Forelimb muscle (tissue), 1 donor: ENCODE measurements at regions not wholly inside any gene's neighbourhood (a gene's known extent, or its start where the extent isn't known, plus 50 kb on each side); places are given as distances from the start of the nearest gene placed in this dataset.

ENCODE experiments used
- DNase-seq: peaks from one replicate; pipeline ENCODE4 v3.0.0-alpha.2; 2013; ENCODE audit warnings: low read depth

GRCh38 chr3:94990952-94991705 lies 928.3 kb downstream of the NSUN3 start:
- DNase-seq: no peak

GRCh38 chr3:94996743-94997142 lies 933.9 kb downstream of the NSUN3 start:
- no peak for DNase-seq

- DNase-seq: no peak
These were observed 939.7 kb downstream of the NSUN3 start for GRCh38 chr3:95002438-95003046.

- no peak for DNase-seq
These were observed 965.8 kb downstream of the NSUN3 start for GRCh38 chr3:95028688-95029087.

- no peak for DNase-seq
These were observed 966.8 kb downstream of the NSUN3 start for GRCh38 chr3:95029644-95030043.

- no peak for DNase-seq
These were observed 973.7 kb downstream of the NSUN3 start for GRCh38 chr3:95036526-95037021.

DNA sequence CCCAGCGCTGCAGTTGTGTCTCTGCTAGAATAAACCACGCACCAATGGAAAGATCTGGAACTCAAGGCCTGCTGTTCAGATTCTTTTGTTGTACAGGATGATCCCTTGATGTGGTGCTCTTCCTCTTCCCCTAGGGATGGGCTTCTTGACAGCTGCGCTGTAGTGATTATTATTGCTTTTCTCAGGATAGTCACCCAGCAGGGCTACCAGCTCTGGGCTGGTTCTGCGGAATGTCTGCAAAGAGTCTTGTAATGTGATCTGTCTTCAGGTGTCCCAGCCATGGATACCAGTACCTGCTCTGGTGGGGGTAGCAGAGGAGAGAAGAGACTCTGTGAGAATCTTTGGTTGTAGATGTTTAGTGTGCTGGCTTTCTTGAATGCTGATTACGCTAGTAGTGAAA lies 974.2 kb downstream of the NSUN3 start:
- no peak for DNase-seq

- no peak for DNase-seq
These were observed 975.1 kb downstream of the NSUN3 start for GRCh38 chr3:95037927-95038326.

- no peak for DNase-seq
These were observed 981.2 kb downstream of the NSUN3 start for GRCh38 chr3:95044101-95044500.

GRCh38 chr3:95048564-95048963 lies 985.7 kb downstream of the NSUN3 start:
- DNase-seq: no peak

- no peak for DNase-seq
These were observed 987.0 kb downstream of the NSUN3 start for GRCh38 chr3:95049841-95050240.

- no peak for DNase-seq
These were observed 992.4 kb downstream of the NSUN3 start for GRCh38 chr3:95055288-95055687.

GRCh38 chr3:95082191-95082590 lies 1019.3 kb downstream of the NSUN3 start:
- DNase-seq: no peak

DNA sequence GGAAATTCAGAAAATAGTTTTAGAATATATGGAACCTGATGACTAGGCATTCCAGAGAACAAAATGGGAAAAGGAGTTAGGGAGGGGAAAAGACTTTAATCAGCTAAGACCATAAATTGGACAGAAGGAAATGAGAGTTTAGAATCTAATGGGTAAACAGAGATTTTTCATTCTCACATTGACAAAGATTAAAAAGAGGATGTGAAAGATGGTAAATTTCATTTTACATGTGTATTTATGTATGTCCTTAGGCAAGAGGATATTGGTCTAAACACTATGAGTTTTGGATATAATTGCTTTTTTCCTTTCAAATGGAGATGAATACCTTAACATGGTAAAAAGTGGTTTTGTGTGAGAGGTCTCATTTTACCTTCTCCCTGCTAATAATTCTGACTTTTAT lies 1021.9 kb downstream of the NSUN3 start:
- no peak for DNase-seq

GRCh38 chr3:95088464-95088863 lies 1025.6 kb downstream of the NSUN3 start:
- no peak for DNase-seq

DNA sequence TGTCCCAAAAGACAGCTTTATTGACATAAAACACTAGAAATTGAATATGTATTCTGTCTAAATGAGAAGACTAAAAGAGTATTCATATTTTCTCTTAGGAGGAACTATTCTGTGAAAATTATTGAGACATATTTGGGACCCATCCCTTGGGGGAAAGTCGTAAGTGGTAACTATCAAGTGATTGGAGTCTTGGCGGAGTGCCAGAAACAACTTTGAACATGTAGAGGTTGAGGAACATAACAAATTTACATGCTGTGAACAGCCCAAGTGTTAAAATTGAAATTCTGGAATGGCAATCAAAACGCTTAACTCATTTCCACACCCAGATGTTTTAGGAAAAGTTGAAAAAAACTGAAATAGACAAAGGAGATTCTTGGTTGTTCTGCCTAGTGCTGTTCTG lies 1034.6 kb downstream of the NSUN3 start:
- no peak for DNase-seq

- DNase-seq: no peak
These were observed 1058.1 kb downstream of the NSUN3 start for GRCh38 chr3:95120921-95121320.

- no peak for DNase-seq
These were observed 1060.2 kb downstream of the NSUN3 start for GRCh38 chr3:95123104-95123503.

GRCh38 chr3:95134693-95135413 lies 1072.0 kb downstream of the NSUN3 start:
- no peak for DNase-seq

DNA sequence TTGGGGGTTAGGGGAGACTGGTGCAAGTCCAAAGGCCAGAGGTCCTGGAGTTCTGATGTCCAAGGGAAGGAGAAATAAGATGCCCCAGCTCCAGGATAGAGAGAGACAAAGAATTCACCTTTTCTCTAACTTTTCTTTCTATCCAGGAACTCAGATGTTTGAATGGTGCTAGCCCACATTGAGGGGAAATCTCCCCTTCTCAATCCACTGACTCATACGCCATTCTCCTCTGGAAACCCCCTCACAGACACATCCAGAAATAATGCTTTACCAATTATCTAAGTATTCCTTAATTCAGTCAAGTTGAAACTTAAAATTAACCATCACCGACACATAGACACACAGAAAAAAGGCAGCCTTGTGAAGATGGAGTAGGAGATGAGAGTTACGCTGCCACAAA lies 1085.2 kb downstream of the NSUN3 start:
- no peak for DNase-seq

DNA sequence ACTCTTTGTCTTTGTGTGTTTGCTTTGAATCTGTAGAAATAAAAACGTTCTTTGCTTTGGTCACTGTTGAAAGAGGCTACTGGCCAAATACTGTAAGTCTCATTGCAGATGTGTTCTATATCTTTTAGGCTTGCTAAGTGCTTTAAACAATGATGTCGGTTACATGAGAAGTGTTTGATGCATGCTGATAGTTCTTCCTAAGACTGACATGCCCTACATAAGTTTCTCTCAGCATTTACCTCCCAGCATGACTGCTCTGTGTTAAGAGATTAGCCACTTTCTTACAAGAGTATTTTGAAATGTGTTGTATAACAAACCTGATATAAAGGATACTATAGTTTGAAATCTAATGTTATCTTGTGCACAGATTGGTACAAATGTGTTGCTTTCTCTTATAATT lies 1088.7 kb downstream of the NSUN3 start:
- DNase-seq: no peak

DNA sequence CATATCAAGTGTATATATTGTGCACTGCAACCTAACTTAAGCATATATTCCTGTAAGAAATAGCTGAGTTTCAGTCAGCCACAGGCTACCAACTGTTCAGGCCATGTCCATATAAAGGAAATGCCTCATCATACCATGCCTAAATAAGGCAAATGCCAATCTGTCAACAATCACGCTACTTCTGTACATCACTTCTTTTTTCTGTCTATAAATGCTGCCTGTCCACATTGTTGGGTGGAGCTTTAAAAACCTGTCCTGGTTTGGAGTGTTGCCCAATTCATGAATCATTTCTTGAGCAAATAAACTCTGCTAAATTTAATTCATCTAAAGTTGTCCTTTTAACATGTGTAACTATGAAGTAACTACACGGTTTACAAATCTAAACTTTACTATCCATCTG lies 1091.9 kb downstream of the NSUN3 start:
- no peak for DNase-seq

GRCh38 chr3:95162794-95163193 lies 1099.9 kb downstream of the NSUN3 start:
- no peak for DNase-seq
